ENCODE measurements at regions not wholly inside any gene's neighbourhood (a gene's known extent, or its start where the extent isn't known, plus 50 kb on each side); places are given as distances from the start of the nearest gene placed in this dataset.

DNA sequence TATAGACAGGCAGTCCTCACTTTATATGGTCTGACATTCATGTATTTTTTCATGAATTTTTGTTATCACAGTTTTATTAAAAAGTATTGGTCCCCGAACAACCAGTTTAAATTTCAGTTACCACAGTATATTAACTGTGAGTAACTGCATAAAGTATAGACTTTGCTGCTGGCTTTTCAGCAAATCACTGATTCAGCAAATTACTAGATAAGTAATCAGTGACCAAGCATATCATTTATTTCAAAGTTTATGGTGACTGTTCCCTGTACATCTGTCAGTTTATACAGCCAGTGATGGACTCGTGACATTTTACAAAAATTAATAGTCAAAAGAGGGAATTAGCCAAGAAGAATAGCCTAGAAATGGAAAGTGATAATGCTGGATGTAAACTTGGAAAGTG lies 266.7 kb upstream of the CHRM2 start:
- H3K27ac Mint-ChIP-seq (ENCODE audit: unreplicated experiment) = no peak overlapping the region
- DNase-seq = no peak
- no peaks in the 10 kb centered on the region for H3K36me3 Mint-ChIP-seq (ENCODE audit: insufficient read depth, unreplicated experiment)
- peaks cover 17% of the 10 kb centered on the region for H3K9me3 Mint-ChIP-seq (ENCODE audit: low read depth, unreplicated experiment)
- BruUV-seq (replicated peaks) = no TSS peak
- TF ChIP-seq, protein P1, sequence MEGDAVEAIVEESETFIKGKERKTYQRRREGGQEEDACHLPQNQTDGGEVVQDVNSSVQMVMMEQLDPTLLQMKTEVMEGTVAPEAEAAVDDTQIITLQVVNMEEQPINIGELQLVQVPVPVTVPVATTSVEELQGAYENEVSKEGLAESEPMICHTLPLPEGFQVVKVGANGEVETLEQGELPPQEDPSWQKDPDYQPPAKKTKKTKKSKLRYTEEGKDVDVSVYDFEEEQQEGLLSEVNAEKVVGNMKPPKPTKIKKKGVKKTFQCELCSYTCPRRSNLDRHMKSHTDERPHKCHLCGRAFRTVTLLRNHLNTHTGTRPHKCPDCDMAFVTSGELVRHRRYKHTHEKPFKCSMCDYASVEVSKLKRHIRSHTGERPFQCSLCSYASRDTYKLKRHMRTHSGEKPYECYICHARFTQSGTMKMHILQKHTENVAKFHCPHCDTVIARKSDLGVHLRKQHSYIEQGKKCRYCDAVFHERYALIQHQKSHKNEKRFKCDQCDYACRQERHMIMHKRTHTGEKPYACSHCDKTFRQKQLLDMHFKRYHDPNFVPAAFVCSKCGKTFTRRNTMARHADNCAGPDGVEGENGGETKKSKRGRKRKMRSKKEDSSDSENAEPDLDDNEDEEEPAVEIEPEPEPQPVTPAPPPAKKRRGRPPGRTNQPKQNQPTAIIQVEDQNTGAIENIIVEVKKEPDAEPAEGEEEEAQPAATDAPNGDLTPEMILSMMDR (IDR thresholded peaks at IDR 0.05; ENCODE audit: unreplicated experiment) = no peak
- H3K4me1 Mint-ChIP-seq (ENCODE audit: low read depth, unreplicated experiment) = no peaks in the 10 kb centered on the region
- CTCF ChIA-PET = no interaction called here
- no peak overlapping the region for H3K4me3 Mint-ChIP-seq (ENCODE audit: low read depth, unreplicated experiment)
- H3K27me3 Mint-ChIP-seq (ENCODE audit: unreplicated experiment) = no peaks in the 10 kb centered on the region
- intact Hi-C loops (cut with micrococcal nuclease; ENCODE audit: unreplicated experiment) = no loop called here

DNA sequence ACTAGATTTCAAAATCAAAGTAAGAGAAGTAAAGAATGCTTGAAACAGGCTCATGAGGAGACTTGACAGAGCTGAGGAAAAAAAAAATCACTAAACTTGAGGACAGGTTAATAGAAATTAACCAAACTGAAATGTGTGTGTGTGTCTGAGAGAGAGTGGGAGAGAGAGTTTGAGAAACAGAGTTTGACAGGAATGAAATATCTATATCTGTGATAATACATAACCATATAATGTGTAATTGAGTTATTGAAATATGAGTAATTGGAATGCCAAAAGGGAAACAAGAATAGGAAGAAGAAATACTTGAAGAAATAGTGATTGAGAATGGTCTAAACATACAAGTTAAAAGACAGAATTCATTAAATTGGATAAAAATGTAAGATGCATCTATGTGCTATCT lies 268.0 kb upstream of the CHRM2 start:
- H3K4me3 Mint-ChIP-seq (ENCODE audit: low read depth, unreplicated experiment) = no peak overlapping the region
- intact Hi-C loops (cut with micrococcal nuclease; ENCODE audit: unreplicated experiment) = no loop called here
- no TSS peak for BruUV-seq (replicated peaks)
- TF ChIP-seq, protein P1 (IDR thresholded peaks at IDR 0.05; ENCODE audit: unreplicated experiment) = no peak
- H3K27ac Mint-ChIP-seq (ENCODE audit: unreplicated experiment) = no peak overlapping the region
- CTCF ChIA-PET = no interaction called here
- no peaks in the 10 kb centered on the region for H3K4me1 Mint-ChIP-seq (ENCODE audit: low read depth, unreplicated experiment)
- no peak for DNase-seq
- H3K9me3 Mint-ChIP-seq (ENCODE audit: low read depth, unreplicated experiment) = peaks cover 17% of the 10 kb centered on the region
- no peaks in the 10 kb centered on the region for H3K36me3 Mint-ChIP-seq (ENCODE audit: insufficient read depth, unreplicated experiment)
- no peaks in the 10 kb centered on the region for H3K27me3 Mint-ChIP-seq (ENCODE audit: unreplicated experiment)

DNA sequence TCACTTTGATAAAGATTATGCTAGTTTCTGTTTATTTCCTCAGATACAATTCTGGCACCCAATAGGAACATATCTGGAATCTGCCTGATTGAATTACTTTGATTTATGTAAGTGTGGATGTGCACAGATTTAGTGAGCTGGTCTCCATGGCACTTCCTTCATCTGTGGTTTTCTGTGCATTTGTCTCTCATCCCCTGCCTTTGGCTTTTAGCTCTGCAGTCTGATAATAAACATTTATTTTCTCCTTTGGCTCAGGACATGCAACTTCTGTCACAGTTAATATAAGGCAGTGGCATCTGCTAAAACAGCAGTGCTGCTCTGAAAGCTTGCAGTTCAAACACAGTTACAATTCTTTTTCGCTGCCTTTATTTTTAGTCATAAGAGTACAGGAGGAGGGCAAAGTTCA lies 273.7 kb upstream of the CHRM2 start:
- TF ChIP-seq, protein P1 (IDR thresholded peaks at IDR 0.05; ENCODE audit: unreplicated experiment) = no peak
- Mint-ChIP-seq H3K27ac (ENCODE audit: unreplicated experiment) (no peak overlapping the region), H3K36me3 (ENCODE audit: insufficient read depth, unreplicated experiment) (no peaks in the 10 kb centered on the region), H3K9me3 (ENCODE audit: low read depth, unreplicated experiment) (peaks cover 13% of the 10 kb centered on the region), H3K4me1 (ENCODE audit: low read depth, unreplicated experiment) (no peaks in the 10 kb centered on the region), H3K4me3 (ENCODE audit: low read depth, unreplicated experiment) (no peak overlapping the region), H3K27me3 (ENCODE audit: unreplicated experiment) (no peaks in the 10 kb centered on the region)
- no peak for DNase-seq
- CTCF ChIA-PET = no interaction called here
- no TSS peak for BruUV-seq (replicated peaks)
- intact Hi-C loops (cut with micrococcal nuclease; ENCODE audit: unreplicated experiment) = no loop called here

DNA sequence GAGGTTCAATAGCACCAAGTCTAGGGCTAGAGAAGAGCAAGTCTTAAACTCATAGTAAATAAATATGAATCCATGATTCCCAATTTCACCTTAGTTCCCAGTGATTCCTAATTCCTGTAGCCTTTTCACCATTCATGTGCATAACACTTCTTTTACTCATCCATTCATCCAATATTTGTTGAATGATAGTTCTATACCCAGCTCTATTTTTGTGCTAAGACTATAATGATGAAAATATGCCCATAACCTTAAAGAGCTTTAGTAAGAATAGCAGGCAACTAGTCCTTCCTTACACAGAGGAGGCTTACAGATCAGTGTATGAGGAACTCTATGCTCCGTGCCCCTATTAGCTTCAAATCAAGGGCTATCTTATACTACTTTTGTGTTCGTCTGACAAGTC lies 280.2 kb upstream of the CHRM2 start:
- H3K4me1 Mint-ChIP-seq (ENCODE audit: low read depth, unreplicated experiment) = no peaks in the 10 kb centered on the region
- H3K27me3 Mint-ChIP-seq (ENCODE audit: unreplicated experiment) = no peaks in the 10 kb centered on the region
- TF ChIP-seq, protein P1 (IDR thresholded peaks at IDR 0.05; ENCODE audit: unreplicated experiment) = no peak
- H3K36me3 Mint-ChIP-seq (ENCODE audit: insufficient read depth, unreplicated experiment) = no peaks in the 10 kb centered on the region
- intact Hi-C loops (cut with micrococcal nuclease; ENCODE audit: unreplicated experiment) = no loop called here
- BruUV-seq (replicated peaks) = no TSS peak
- no peak overlapping the region for H3K27ac Mint-ChIP-seq (ENCODE audit: unreplicated experiment)
- H3K4me3 Mint-ChIP-seq (ENCODE audit: low read depth, unreplicated experiment) = no peak overlapping the region
- H3K9me3 Mint-ChIP-seq (ENCODE audit: low read depth, unreplicated experiment) = peaks cover 12% of the 10 kb centered on the region
- no peak for DNase-seq
- CTCF ChIA-PET = no interaction called here
